ENCODE measurements at regions not wholly inside any gene's neighbourhood (a gene's known extent, or its start where the extent isn't known, plus 50 kb on each side); places are given as distances from the start of the nearest gene placed in this dataset.

GRCh38 chr6:104306211-104306610, 553.5 kb downstream of the HACE1 start:
- Histone ChIP-seq H3K27ac (no peak overlapping the region), H3K9me3 (no peaks in the 10 kb centered on the region), H3K27me3 (no peaks in the 10 kb centered on the region), H3K36me3 (ENCODE audit: low read depth, missing control alignments) (no peaks in the 10 kb centered on the region), H3K4me3 (no peak overlapping the region), H3K4me1 (no peaks in the 10 kb centered on the region)
- no peak for DNase-seq
- intact Hi-C loops (cut with DNase I; ENCODE audit: low total_unique reads): no loop called here
- no peak for TF ChIP-seq POLR2A (IDR thresholded peaks at IDR 0.05)
- TF ChIP-seq CTCF (IDR thresholded peaks at IDR 0.05): no peak
- WGBS, 2 donors: 80 to 86% methylated on average over 2 of the region's 2 CpGs

- Histone ChIP-seq H3K36me3 (ENCODE audit: low read depth, missing control alignments) (no peaks in the 10 kb centered on the region), H3K4me1 (no peaks in the 10 kb centered on the region), H3K9me3 (no peaks in the 10 kb centered on the region), H3K27me3 (no peaks in the 10 kb centered on the region), H3K4me3 (no peak overlapping the region), H3K27ac (no peak overlapping the region)
- DNase-seq: no peak
- WGBS, 2 donors: 80 to 81% methylated on average over 5 of the region's 5 CpGs
- intact Hi-C loops (cut with DNase I; ENCODE audit: low total_unique reads): no loop called here
- TF ChIP-seq CTCF (IDR thresholded peaks at IDR 0.05): no peak
These were observed 554.5 kb downstream of the HACE1 start for GRCh38 chr6:104305206-104305605.

- Histone ChIP-seq H3K36me3 (ENCODE audit: low read depth, missing control alignments) (no peaks in the 10 kb centered on the region), H3K4me3 (no peak overlapping the region), H3K27me3 (no peaks in the 10 kb centered on the region), H3K9me3 (no peaks in the 10 kb centered on the region), H3K27ac (no peak overlapping the region), H3K4me1 (no peaks in the 10 kb centered on the region)
- WGBS, 2 donors: 64 to 78% methylated on average over 10 of the region's 10 CpGs
- no peak for DNase-seq
- intact Hi-C loops (cut with DNase I; ENCODE audit: low total_unique reads): no loop called here
- TF ChIP-seq POLR2A (IDR thresholded peaks at IDR 0.05) (no peak), CTCF (IDR thresholded peaks at IDR 0.05) (no peak)
These were observed 557.8 kb downstream of the HACE1 start for GRCh38 chr6:104301951-104302350.

GRCh38 chr6:104286641-104287040, 573.1 kb downstream of the HACE1 start:
- Histone ChIP-seq H3K27me3 (no peaks in the 10 kb centered on the region), H3K4me1 (no peaks in the 10 kb centered on the region), H3K9me3 (no peaks in the 10 kb centered on the region), H3K4me3 (no peak overlapping the region), H3K27ac (no peak overlapping the region), H3K36me3 (ENCODE audit: low read depth, missing control alignments) (no peaks in the 10 kb centered on the region)
- intact Hi-C loops (cut with DNase I; ENCODE audit: low total_unique reads): no loop called here
- DNase-seq: no peak
- no peak for TF ChIP-seq CTCF (IDR thresholded peaks at IDR 0.05)
- no peak for TF ChIP-seq POLR2A (IDR thresholded peaks at IDR 0.05)
- 52 to 63% methylated on average over 1 of the region's 1 CpG for WGBS, 2 donors

GRCh38 chr6:104284872-104285271, 574.8 kb downstream of the HACE1 start:
- intact Hi-C loops (cut with DNase I; ENCODE audit: low total_unique reads): no loop called here
- H3K27me3 ChIP-seq: no peaks in the 10 kb centered on the region
- H3K27ac ChIP-seq: no peak overlapping the region
- H3K36me3 ChIP-seq (ENCODE audit: low read depth, missing control alignments): no peaks in the 10 kb centered on the region
- TF ChIP-seq POLR2A (IDR thresholded peaks at IDR 0.05) (no peak), CTCF (IDR thresholded peaks at IDR 0.05) (no peak)
- no peak for DNase-seq
- no peaks in the 10 kb centered on the region for H3K9me3 ChIP-seq
- no peak overlapping the region for H3K4me3 ChIP-seq
- no peaks in the 10 kb centered on the region for H3K4me1 ChIP-seq
- WGBS, 2 donors: 75 to 80% methylated on average over 4 of the region's 4 CpGs

Data from testis (tissue), 2 donors.